Bronchial epithelial cell (primary cell): ENCODE measurements at regions not wholly inside any gene's neighbourhood (a gene's known extent, or its start where the extent isn't known, plus 50 kb on each side); places are given as distances from the start of the nearest gene placed in this dataset.

Experiments
- DNase-seq: peaks from one replicate; pipeline ENCODE4 v3.0.0-alpha.2; 2010; ENCODE audit warnings: low read depth
- FAIRE-seq: peaks from 2 replicates; lab custom pipeline; 2011; peaks lifted over from hg19 to GRCh38; lab: Jason Lieb, UNC
- H3K27me3 ChIP-seq: 2 replicates; pipeline ENCODE4 v1.5.1; 2011; ENCODE audit warnings: low read length; ENCODE audit not compliant: control insufficient read depth, insufficient read depth
- H3K36me3 ChIP-seq: 2 replicates; pipeline ENCODE4 v1.5.1; 2011; ENCODE audit warnings: low read length; ENCODE audit not compliant: control insufficient read depth, insufficient read depth
- H3K4me3 ChIP-seq: 2 replicates; pipeline ENCODE4 v1.5.1; 2011; ENCODE audit warnings: mild to moderate bottlenecking, low read depth, low read length, control low read depth
- CTCF ChIP-seq: IDR thresholded peaks from 2 replicates; pipeline ENCODE4 v1.5.1; 2011; ENCODE audit warnings: mild to moderate bottlenecking, moderate library complexity, low read length, control low read depth, inconsistent platforms; ENCODE audit not compliant: insufficient read depth, severe bottlenecking

- no peak overlapping the region for H3K4me3 ChIP-seq
- no peak for TF ChIP-seq CTCF
- FAIRE-seq (no peak), DNase-seq (peak; percentile 55)
- no peaks in the 10 kb centered on the region for H3K36me3 ChIP-seq
- H3K27me3 ChIP-seq, result peaks cover under 1% of the 10 kb centered on the region
These were observed 272.2 kb upstream of the FOXQ1 start for GRCh38 chr6:1039746-1040145.

- TF ChIP-seq CTCF, result no peak
- DNase-seq, result peak; percentile 74
- no peak overlapping the region for H3K4me3 ChIP-seq
- no peaks in the 10 kb centered on the region for H3K36me3 ChIP-seq
- no peaks in the 10 kb centered on the region for H3K27me3 ChIP-seq
- peak; percentile 18 for FAIRE-seq
These were observed 272.7 kb upstream of the FOXQ1 start for GRCh38 chr6:1039191-1039590.

GRCh38 chr6:1037430-1038202, 274.3 kb upstream of the FOXQ1 start:
- Histone ChIP-seq H3K36me3 (no peaks in the 10 kb centered on the region), H3K27me3 (no peaks in the 10 kb centered on the region), H3K4me3 (no peak overlapping the region)
- DNase-seq (no peak), FAIRE-seq (peak; percentile 66)
- no peak for TF ChIP-seq CTCF

GRCh38 chr6:1035401-1035800, 276.5 kb upstream of the FOXQ1 start:
- no peaks in the 10 kb centered on the region for H3K36me3 ChIP-seq
- H3K27me3 ChIP-seq, result no peaks in the 10 kb centered on the region
- TF ChIP-seq CTCF, result no peak
- DNase-seq (no peak), FAIRE-seq (no peak)
- no peak overlapping the region for H3K4me3 ChIP-seq

- Histone ChIP-seq H3K4me3 (no peak overlapping the region), H3K27me3 (no peaks in the 10 kb centered on the region), H3K36me3 (no peaks in the 10 kb centered on the region)
- FAIRE-seq (no peak), DNase-seq (no peak)
- TF ChIP-seq CTCF, result no peak
These were observed 280.2 kb upstream of the FOXQ1 start for GRCh38 chr6:1031720-1032119.

- Histone ChIP-seq H3K4me3 (no peak overlapping the region), H3K36me3 (no peaks in the 10 kb centered on the region), H3K27me3 (peaks cover 2% of the 10 kb centered on the region)
- FAIRE-seq, result no peak
- DNase-seq, result no peak
- TF ChIP-seq CTCF, result no peak
These were observed 282.8 kb upstream of the FOXQ1 start for GRCh38 chr6:1029141-1029540.
